AG04449 (cell line): ENCODE measurements at regions not wholly inside any gene's neighbourhood (a gene's known extent, or its start where the extent isn't known, plus 50 kb on each side); places are given as distances from the start of the nearest gene placed in this dataset.

Experiments
- CTCF ChIA-PET: fragments of 350-600 bp; formaldehyde crosslinking; extraction: SDS; loops from one replicate; lab custom pipeline; 2021; ENCODE audit warnings: antibody characterized with exemption; lab: Yijun Ruan, JAX
- POLR2A ChIA-PET: fragments of 400-600, 350-600 bp; formaldehyde crosslinking; extraction: SDS; loops from one replicate; lab custom pipeline; 2020; ENCODE audit warnings: antibody characterized with exemption, inconsistent platforms; lab: Yijun Ruan, JAX
- DNase-seq: peaks from one replicate; pipeline ENCODE4 v3.0.0-alpha.2; 2010; ENCODE audit warnings: low read depth, low spot score
- H3K4me3 ChIP-seq: 2 replicates; pipeline ENCODE4 v1.5.1; 2011; ENCODE audit warnings: low read depth, mild to moderate bottlenecking, control low read depth, low read length
- TF ChIP-seq, protein P1 (sequence below): IDR thresholded peaks from one replicate; pipeline ENCODE4 v1.5.1; 2011; ENCODE audit warnings: mild to moderate bottlenecking, moderate library complexity, low read length, control low read depth, inconsistent platforms; ENCODE audit not compliant: insufficient read depth; ENCODE audit errors: missing control alignments

DNA sequence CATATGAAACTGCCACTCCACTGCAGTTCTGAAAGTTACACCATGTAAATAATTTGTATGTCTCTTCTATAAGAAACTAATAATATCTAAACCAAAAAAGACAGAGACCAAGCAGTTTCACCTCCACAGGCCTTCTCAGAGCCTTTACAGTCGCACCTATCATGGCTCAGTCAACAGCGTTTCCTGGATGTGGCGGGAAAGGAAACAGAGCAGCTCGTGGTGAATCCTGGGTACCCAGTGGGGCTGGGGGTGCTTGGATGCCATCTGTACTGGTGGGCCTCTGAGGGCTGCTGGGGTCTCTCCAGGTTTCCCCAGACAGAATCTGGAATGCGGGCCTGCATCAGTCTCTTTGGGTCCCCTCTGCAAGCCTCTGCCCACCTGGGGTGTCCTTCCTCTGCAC, 100.2 kb upstream of the CASZ1 start:
- no peak overlapping the region for H3K4me3 ChIP-seq
- POLR2A ChIA-PET: no interaction called here

GRCh38 chr1:10897321-10897980, 101.0 kb upstream of the CASZ1 start:
- no peak overlapping the region for H3K4me3 ChIP-seq
- no peak for DNase-seq
- TF ChIP-seq, protein P1, sequence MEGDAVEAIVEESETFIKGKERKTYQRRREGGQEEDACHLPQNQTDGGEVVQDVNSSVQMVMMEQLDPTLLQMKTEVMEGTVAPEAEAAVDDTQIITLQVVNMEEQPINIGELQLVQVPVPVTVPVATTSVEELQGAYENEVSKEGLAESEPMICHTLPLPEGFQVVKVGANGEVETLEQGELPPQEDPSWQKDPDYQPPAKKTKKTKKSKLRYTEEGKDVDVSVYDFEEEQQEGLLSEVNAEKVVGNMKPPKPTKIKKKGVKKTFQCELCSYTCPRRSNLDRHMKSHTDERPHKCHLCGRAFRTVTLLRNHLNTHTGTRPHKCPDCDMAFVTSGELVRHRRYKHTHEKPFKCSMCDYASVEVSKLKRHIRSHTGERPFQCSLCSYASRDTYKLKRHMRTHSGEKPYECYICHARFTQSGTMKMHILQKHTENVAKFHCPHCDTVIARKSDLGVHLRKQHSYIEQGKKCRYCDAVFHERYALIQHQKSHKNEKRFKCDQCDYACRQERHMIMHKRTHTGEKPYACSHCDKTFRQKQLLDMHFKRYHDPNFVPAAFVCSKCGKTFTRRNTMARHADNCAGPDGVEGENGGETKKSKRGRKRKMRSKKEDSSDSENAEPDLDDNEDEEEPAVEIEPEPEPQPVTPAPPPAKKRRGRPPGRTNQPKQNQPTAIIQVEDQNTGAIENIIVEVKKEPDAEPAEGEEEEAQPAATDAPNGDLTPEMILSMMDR: no peak
- CTCF ChIA-PET: interaction anchor here (0.6 to 2.1 kb wide), 2 partner anchors 8 to 390 kb away, joined by 3 to 7 read pairs; no protein-coding TSS in a partner anchor
- POLR2A ChIA-PET: no interaction called here

More for the DNA sequence above, 100.2 kb upstream of the CASZ1 start:
- CTCF ChIA-PET: no interaction called here
- TF ChIP-seq, protein P1: no peak
- no peak for DNase-seq

DNA sequence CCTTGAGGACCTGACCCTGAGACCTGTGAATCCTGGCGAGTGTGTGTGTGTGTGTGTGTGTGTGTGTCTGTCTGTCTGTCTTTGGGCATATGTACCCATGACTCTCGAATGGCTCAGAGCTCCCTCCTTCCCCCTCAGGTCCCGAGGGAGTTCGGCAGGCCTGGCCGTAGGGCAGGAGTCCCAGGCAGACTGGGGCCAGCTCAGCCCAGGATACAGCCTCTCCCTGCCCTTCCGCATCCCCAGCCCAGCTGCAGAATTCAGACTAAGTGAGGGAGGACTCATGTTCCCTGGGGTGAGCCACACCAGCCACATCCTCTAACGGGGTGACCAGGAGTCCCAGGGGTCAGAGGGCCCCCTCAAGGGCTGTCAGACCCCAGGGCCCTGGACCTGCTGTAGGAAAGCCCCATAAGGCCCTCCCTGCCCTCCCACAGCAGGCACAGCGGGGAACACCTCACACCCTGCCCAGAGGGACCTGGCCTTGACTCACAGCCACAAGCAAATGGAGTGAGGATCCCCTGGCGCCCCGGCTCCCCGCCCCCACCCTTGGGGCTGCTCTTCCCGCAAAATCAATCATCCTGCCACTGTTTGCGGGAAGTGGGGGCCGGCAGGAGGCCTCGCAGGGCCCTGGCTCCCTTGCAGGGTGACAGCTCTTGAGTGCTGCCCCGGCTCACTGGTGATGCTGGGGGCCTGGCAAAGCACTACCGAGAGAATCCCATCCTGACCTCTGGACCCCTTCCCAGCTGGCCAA, 101.7 kb upstream of the CASZ1 start:
- DNase-seq: no peak
- CTCF ChIA-PET: interaction anchor here (0.6 to 2.1 kb wide), 2 partner anchors 9 to 391 kb away, joined by 3 to 7 read pairs; no protein-coding TSS in a partner anchor
- POLR2A ChIA-PET: no interaction called here
- H3K4me3 ChIP-seq: no peak overlapping the region
- TF ChIP-seq, protein P1: no peak

DNA sequence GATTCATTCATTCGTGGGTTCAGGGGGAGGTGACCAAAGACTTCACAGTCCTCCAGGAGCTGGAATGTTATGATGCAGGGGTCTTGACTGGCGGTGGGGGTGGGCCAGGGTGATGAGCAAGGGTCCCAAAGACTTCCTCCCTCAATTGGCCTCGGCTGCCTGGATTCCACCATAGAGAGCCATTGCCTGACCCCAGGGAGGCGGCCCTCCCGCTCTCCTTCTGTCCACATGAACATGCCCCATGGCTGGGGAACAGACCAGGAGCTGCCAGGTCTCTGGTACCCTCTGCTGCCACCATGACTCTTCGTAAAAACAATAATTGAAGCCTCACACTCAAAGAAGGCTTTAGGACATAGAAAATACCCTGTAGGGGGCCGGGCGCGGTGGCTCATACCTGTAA, 102.5 kb upstream of the CASZ1 start:
- TF ChIP-seq, protein P1: no peak
- ChIA-PET POLR2A (no interaction called here), CTCF (interaction anchor here (2.1 kb wide), 1 partner anchor 9 kb away, joined by 7 read pairs; no protein-coding TSS in a partner anchor)
- no peak for DNase-seq
- H3K4me3 ChIP-seq: no peak overlapping the region

DNA sequence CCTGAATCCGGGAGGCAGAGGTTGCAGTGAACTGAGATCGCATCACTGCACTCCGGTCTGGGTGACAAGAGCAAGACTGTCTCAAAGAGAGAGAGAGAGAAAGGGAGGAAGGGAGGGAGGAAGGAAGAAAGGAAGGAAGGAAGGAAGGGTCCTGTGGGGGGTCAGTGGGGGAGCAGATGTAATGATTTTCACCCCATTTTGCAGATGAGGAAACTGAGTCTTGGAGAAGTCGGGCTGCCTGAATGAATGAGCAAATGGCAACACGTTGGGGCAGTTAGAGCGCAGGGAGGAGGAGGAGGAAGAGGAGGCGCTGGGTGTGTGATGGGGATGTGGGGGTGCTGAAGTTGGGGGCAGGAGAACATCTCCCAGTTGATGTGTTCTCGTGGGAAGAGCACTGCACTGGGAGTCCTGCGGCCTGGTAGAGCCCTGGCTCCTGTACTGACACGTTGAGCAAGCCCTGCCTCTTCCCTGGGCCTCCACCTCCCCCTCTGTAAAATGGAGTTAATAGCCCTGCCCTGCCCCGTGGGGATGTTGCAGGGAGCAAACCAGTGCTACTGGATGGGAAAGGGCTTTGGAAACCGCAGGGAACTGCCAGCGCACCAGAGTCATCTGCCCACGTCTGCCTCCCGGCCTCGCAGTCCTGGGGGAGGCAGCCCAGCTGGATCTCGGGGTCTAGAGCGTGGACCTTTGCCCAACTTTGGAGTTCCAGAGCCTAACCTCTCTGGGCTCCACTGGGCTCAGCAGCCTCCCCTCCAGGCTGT, 103.2 kb upstream of the CASZ1 start:
- TF ChIP-seq, protein P1: no peak
- ChIA-PET POLR2A (no interaction called here), CTCF (interaction anchor here (1.4 to 2.1 kb wide), 3 partner anchors 10 to 392 kb away, joined by 3 to 7 read pairs (median 5); no protein-coding TSS in a partner anchor)
- no peak for DNase-seq
- H3K4me3 ChIP-seq: no peak overlapping the region
